Cardiac muscle cell (in vitro differentiated cells and primary cell): ENCODE measurements at regions not wholly inside any gene's neighbourhood (a gene's known extent, or its start where the extent isn't known, plus 50 kb on each side); places are given as distances from the start of the nearest gene placed in this dataset.

Experiments
- DNase-seq, 2 donors: peaks; one replicate each; pipeline versions ENCODE4 v3.0.0 to v3.0.0-alpha.2; 2010 to 2017; ENCODE audit warnings: low read depth in 1 of 2, low spot score in 1 of 2
- H3K27ac ChIP-seq: fragments of 200-600 bp; sonication (generic); 2 replicates; pipeline ENCODE4 v1.5.1; 2016
- H3K27me3 ChIP-seq: fragments of 200-600 bp; sonication (generic); 2 replicates; pipeline ENCODE4 v1.6.0; 2016; ENCODE audit warnings: control low read depth
- H3K36me3 ChIP-seq: fragments of 200-600 bp; sonication (generic); 2 replicates; pipeline ENCODE4 v1.5.1; 2016; ENCODE audit warnings: control low read depth
- H3K4me1 ChIP-seq: fragments of 200-600 bp; sonication (generic); 2 replicates; pipeline ENCODE4 v1.8.1; 2017; ENCODE audit warnings: low read depth, mild to moderate bottlenecking, mixed run types
- H3K4me3 ChIP-seq: fragments of 200-600 bp; sonication (generic); 2 replicates; pipeline ENCODE4 v1.5.1; 2016; ENCODE audit warnings: mild to moderate bottlenecking
- H3K9me3 ChIP-seq: fragments of 200-600 bp; sonication (generic); 2 replicates; pipeline ENCODE4 v1.5.1; 2017; ENCODE audit warnings: low read depth, mild to moderate bottlenecking, control low read depth
- CTCF ChIP-seq: IDR thresholded peaks from 2 replicates; pipeline ENCODE4 v1.5.1; 2012; ENCODE audit warnings: low read depth, mild to moderate bottlenecking, low read length

DNA sequence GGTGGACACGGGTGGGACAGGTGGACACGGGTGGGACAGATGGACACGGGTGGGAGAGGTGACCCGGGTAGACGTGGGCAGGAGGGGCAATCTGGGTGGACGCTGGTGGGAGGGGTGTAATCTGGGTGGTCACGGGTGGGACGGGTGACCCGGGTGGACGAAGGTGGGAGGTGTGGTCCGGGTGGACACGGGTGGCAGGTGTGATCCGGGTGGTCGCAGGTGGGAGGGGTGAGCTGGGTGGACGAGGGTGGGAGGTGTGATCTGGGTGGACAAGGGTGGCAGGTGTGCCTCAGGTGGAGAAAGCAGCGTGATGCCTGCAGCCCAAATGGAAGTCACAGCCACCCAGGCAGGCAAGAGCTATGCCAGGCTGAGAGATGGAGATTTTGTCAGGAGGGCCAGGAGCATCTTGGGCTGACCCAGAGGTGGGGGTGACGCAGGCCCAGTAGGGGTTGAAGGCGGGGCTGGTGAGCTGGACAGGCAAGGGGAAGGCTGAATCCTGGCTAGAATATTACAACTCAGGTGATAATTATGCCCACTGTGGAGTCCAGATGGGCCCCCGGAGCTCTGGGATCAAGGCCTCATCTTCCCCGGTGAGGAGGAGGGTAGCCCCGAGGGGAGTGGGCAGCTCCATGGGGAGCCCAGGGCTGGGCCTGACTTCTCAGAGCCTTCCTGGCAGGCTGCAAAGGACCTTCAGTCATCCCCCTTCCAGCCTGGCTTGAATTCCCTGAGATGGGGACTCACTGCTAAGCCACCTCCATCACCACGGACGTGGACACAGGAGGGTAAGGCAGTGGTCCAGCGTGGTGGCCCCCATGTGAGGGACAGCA, 100.0 kb downstream of the ADRA2C start:
- Histone ChIP-seq H3K4me1 (no peaks in the 10 kb centered on the region), H3K36me3 (no peaks in the 10 kb centered on the region), H3K27me3 (peaks cover 39% of the 10 kb centered on the region), H3K9me3 (no peaks in the 10 kb centered on the region), H3K4me3 (no peak overlapping the region), H3K27ac (no peak overlapping the region)
- TF ChIP-seq CTCF: no peak
- DNase-seq: no peak

GRCh38 chr4:3866813-3867129, 100.6 kb downstream of the ADRA2C start:
- TF ChIP-seq CTCF: no peak
- no peak for DNase-seq

DNA sequence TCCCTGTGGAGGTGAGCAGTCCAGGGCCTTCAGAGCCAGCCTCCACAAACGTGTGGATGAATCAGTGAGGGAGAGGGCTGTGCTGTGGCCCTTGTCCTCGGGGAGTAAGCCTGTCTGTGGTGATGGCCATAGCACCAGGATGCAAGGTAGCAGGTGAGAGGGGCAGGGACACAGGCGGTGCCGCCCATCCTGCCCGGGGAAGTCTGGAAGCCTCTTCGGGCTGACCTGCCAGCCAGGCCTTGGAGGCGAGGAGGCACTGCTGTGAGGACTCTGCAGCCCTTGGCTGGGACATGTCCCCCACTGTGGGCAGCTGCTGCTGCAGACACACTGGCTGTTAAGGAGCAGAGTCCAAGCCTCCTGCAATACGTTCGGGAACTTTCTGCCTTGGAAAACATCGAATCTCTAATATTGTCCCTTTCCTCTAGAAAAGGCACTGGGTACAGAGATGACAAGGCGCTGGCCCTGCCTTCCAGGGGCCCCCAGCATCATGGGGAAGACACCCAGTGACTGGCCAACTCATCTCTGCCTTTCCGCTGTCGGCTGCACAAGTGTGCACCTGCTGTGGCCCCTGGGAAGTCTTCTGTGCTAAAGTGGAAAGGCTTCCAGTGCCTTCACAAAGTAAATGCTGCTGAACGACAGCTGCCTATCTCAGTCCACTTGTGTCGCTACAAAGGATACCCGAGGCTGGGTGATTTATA, 101.4 kb downstream of the ADRA2C start:
- H3K27me3 ChIP-seq: peaks cover 40% of the 10 kb centered on the region
- H3K4me3 ChIP-seq: no peak overlapping the region

More at GRCh38 chr4:3866813-3867129, 100.6 kb downstream of the ADRA2C start:
- Histone ChIP-seq H3K27me3 (peaks cover 40% of the 10 kb centered on the region), H3K4me1 (no peaks in the 10 kb centered on the region), H3K9me3 (no peaks in the 10 kb centered on the region), H3K4me3 (no peak overlapping the region), H3K36me3 (no peaks in the 10 kb centered on the region), H3K27ac (no peak overlapping the region)

GRCh38 chr4:3868211-3869173, 102.3 kb downstream of the ADRA2C start:
- DNase-seq: peak in 1 of 2 donors; percentile 58
- Histone ChIP-seq H3K27ac (no peak overlapping the region), H3K4me1 (no peaks in the 10 kb centered on the region), H3K36me3 (no peaks in the 10 kb centered on the region), H3K27me3 (peaks cover 46% of the 10 kb centered on the region), H3K9me3 (no peaks in the 10 kb centered on the region), H3K4me3 (no peak overlapping the region)
- TF ChIP-seq CTCF: no peak

More for the DNA sequence above, 101.4 kb downstream of the ADRA2C start:
- DNase-seq: no peak
- Histone ChIP-seq H3K36me3 (no peaks in the 10 kb centered on the region), H3K4me1 (no peaks in the 10 kb centered on the region), H3K9me3 (no peaks in the 10 kb centered on the region), H3K27ac (no peak overlapping the region)
- TF ChIP-seq CTCF: no peak

DNA sequence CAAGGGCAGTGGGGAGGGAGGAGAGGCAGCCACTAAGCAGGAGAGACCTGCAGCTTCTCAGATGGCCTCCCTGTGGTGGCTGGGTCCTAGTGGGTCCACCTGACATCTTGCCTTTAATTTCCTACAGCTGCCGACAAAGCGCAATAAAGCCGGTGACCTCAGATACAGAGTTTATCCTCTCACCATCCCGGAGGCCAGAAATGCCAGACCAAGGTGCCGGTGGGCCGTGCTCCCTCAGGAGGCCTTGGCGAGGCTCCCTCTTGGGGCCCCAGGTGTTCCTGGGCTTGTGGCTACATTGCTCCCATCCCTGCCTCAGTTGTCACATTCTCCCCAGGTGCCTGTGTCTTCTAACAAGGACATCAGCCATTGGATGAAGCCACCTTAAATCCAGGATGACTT, 103.0 kb downstream of the ADRA2C start:
- TF ChIP-seq CTCF: no peak

More for the DNA sequence above, 103.0 kb downstream of the ADRA2C start:
- no peak overlapping the region for H3K4me3 ChIP-seq
- H3K36me3 ChIP-seq: no peaks in the 10 kb centered on the region
- H3K27ac ChIP-seq: no peak overlapping the region
- DNase-seq: no peak
- H3K4me1 ChIP-seq: no peaks in the 10 kb centered on the region
- H3K9me3 ChIP-seq: no peaks in the 10 kb centered on the region
- H3K27me3 ChIP-seq: peaks cover 52% of the 10 kb centered on the region
